ENCODE measurements at regions not wholly inside any gene's neighbourhood (a gene's known extent, or its start where the extent isn't known, plus 50 kb on each side); places are given as distances from the start of the nearest gene placed in this dataset.

- DNase-seq (ENCODE audit: low read depth), result no peak
- H3K4me3 ChIP-seq (ENCODE audit: low read length), result no peak overlapping the region
Observed at GRCh38 chr5:83001796-83002381, 75.3 kb downstream of the TMEM167A start.

GRCh38 chr5:83000922-83001321 is 76.3 kb downstream of the TMEM167A start:
- Histone ChIP-seq H3K27me3 (replicated peaks; ENCODE audit: control insufficient read depth, insufficient read depth, low read length) (no peaks in the 10 kb centered on the region), H3K9me3 (ENCODE audit: control insufficient read depth, low read length) (no peaks in the 10 kb centered on the region), H3K4me1 (ENCODE audit: control insufficient read depth, insufficient read depth, low read length) (no peaks in the 10 kb centered on the region), H3K36me3 (ENCODE audit: control insufficient read depth, insufficient read depth, low read length, severe bottlenecking) (no peaks in the 10 kb centered on the region), H3K4me3 (ENCODE audit: low read length) (no peak overlapping the region), H3K9ac (ENCODE audit: low read length) (no peak overlapping the region)
- DNase-seq (ENCODE audit: low read depth), result no peak

More at GRCh38 chr5:83001796-83002381, 75.3 kb downstream of the TMEM167A start:
- no peaks in the 10 kb centered on the region for H3K4me1 ChIP-seq (ENCODE audit: control insufficient read depth, insufficient read depth, low read length)
- no peaks in the 10 kb centered on the region for H3K36me3 ChIP-seq (ENCODE audit: control insufficient read depth, insufficient read depth, low read length, severe bottlenecking)
- H3K9me3 ChIP-seq (ENCODE audit: control insufficient read depth, low read length), result no peaks in the 10 kb centered on the region
- no peaks in the 10 kb centered on the region for H3K27me3 ChIP-seq (replicated peaks; ENCODE audit: control insufficient read depth, insufficient read depth, low read length)
- no peak overlapping the region for H3K9ac ChIP-seq (ENCODE audit: low read length)

- no peak overlapping the region for H3K9ac ChIP-seq (ENCODE audit: low read length)
- no peaks in the 10 kb centered on the region for H3K4me1 ChIP-seq (ENCODE audit: control insufficient read depth, insufficient read depth, low read length)
- H3K9me3 ChIP-seq (ENCODE audit: control insufficient read depth, low read length), result no peaks in the 10 kb centered on the region
- DNase-seq (ENCODE audit: low read depth), result no peak
- H3K4me3 ChIP-seq (ENCODE audit: low read length), result no peak overlapping the region
- H3K36me3 ChIP-seq (ENCODE audit: control insufficient read depth, insufficient read depth, low read length, severe bottlenecking), result no peaks in the 10 kb centered on the region
- H3K27me3 ChIP-seq (replicated peaks; ENCODE audit: control insufficient read depth, insufficient read depth, low read length), result no peaks in the 10 kb centered on the region
Observed at GRCh38 chr5:83000428-83000827, 76.8 kb downstream of the TMEM167A start.

GRCh38 chr5:82993416-82993815 is 83.8 kb downstream of the TMEM167A start:
- no peak overlapping the region for H3K4me3 ChIP-seq (ENCODE audit: low read length)
- H3K9ac ChIP-seq (ENCODE audit: low read length), result no peak overlapping the region
- H3K4me1 ChIP-seq (ENCODE audit: control insufficient read depth, insufficient read depth, low read length), result no peaks in the 10 kb centered on the region
- H3K27me3 ChIP-seq (replicated peaks; ENCODE audit: control insufficient read depth, insufficient read depth, low read length), result no peaks in the 10 kb centered on the region
- H3K36me3 ChIP-seq (ENCODE audit: control insufficient read depth, insufficient read depth, low read length, severe bottlenecking), result no peaks in the 10 kb centered on the region
- no peaks in the 10 kb centered on the region for H3K9me3 ChIP-seq (ENCODE audit: control insufficient read depth, low read length)
- no peak for DNase-seq (ENCODE audit: low read depth)

- H3K4me1 ChIP-seq (ENCODE audit: control insufficient read depth, insufficient read depth, low read length), result no peaks in the 10 kb centered on the region
- H3K9ac ChIP-seq (ENCODE audit: low read length), result no peak overlapping the region
- DNase-seq (ENCODE audit: low read depth), result no peak
- H3K27me3 ChIP-seq (replicated peaks; ENCODE audit: control insufficient read depth, insufficient read depth, low read length), result no peaks in the 10 kb centered on the region
- no peaks in the 10 kb centered on the region for H3K36me3 ChIP-seq (ENCODE audit: control insufficient read depth, insufficient read depth, low read length, severe bottlenecking)
- no peaks in the 10 kb centered on the region for H3K9me3 ChIP-seq (ENCODE audit: control insufficient read depth, low read length)
- no peak overlapping the region for H3K4me3 ChIP-seq (ENCODE audit: low read length)
Observed at GRCh38 chr5:82992646-82993045, 84.5 kb downstream of the TMEM167A start.

GRCh38 chr5:82991678-82992323 is 85.4 kb downstream of the TMEM167A start:
- Histone ChIP-seq H3K4me1 (ENCODE audit: control insufficient read depth, insufficient read depth, low read length) (no peaks in the 10 kb centered on the region), H3K9me3 (ENCODE audit: control insufficient read depth, low read length) (no peaks in the 10 kb centered on the region), H3K4me3 (ENCODE audit: low read length) (no peak overlapping the region), H3K9ac (ENCODE audit: low read length) (no peak overlapping the region), H3K27me3 (replicated peaks; ENCODE audit: control insufficient read depth, insufficient read depth, low read length) (no peaks in the 10 kb centered on the region), H3K36me3 (ENCODE audit: control insufficient read depth, insufficient read depth, low read length, severe bottlenecking) (no peaks in the 10 kb centered on the region)
- no peak for DNase-seq (ENCODE audit: low read depth)

- no peaks in the 10 kb centered on the region for H3K36me3 ChIP-seq (ENCODE audit: control insufficient read depth, insufficient read depth, low read length, severe bottlenecking)
- H3K4me3 ChIP-seq (ENCODE audit: low read length), result no peak overlapping the region
- no peak for DNase-seq (ENCODE audit: low read depth)
Observed at GRCh38 chr5:82991059-82991458, 86.1 kb downstream of the TMEM167A start.

GRCh38 chr5:82987188-82987587 is 90.0 kb downstream of the TMEM167A start:
- no peak for DNase-seq (ENCODE audit: low read depth)

More at GRCh38 chr5:82991059-82991458, 86.1 kb downstream of the TMEM167A start:
- H3K9ac ChIP-seq (ENCODE audit: low read length), result no peak overlapping the region
- no peaks in the 10 kb centered on the region for H3K27me3 ChIP-seq (replicated peaks; ENCODE audit: control insufficient read depth, insufficient read depth, low read length)
- no peaks in the 10 kb centered on the region for H3K9me3 ChIP-seq (ENCODE audit: control insufficient read depth, low read length)
- H3K4me1 ChIP-seq (ENCODE audit: control insufficient read depth, insufficient read depth, low read length), result no peaks in the 10 kb centered on the region

GRCh38 chr5:82986404-82986803 is 90.8 kb downstream of the TMEM167A start:
- Histone ChIP-seq H3K9ac (ENCODE audit: low read length) (no peak overlapping the region), H3K9me3 (ENCODE audit: control insufficient read depth, low read length) (no peaks in the 10 kb centered on the region), H3K4me1 (ENCODE audit: control insufficient read depth, insufficient read depth, low read length) (no peaks in the 10 kb centered on the region), H3K27me3 (replicated peaks; ENCODE audit: control insufficient read depth, insufficient read depth, low read length) (no peaks in the 10 kb centered on the region), H3K4me3 (ENCODE audit: low read length) (no peak overlapping the region), H3K36me3 (ENCODE audit: control insufficient read depth, insufficient read depth, low read length, severe bottlenecking) (no peaks in the 10 kb centered on the region)
- no peak for DNase-seq (ENCODE audit: low read depth)

More at GRCh38 chr5:82987188-82987587, 90.0 kb downstream of the TMEM167A start:
- H3K4me3 ChIP-seq (ENCODE audit: low read length), result no peak overlapping the region
- no peaks in the 10 kb centered on the region for H3K27me3 ChIP-seq (replicated peaks; ENCODE audit: control insufficient read depth, insufficient read depth, low read length)
- no peaks in the 10 kb centered on the region for H3K36me3 ChIP-seq (ENCODE audit: control insufficient read depth, insufficient read depth, low read length, severe bottlenecking)
- H3K9ac ChIP-seq (ENCODE audit: low read length), result no peak overlapping the region
- no peaks in the 10 kb centered on the region for H3K4me1 ChIP-seq (ENCODE audit: control insufficient read depth, insufficient read depth, low read length)
- no peaks in the 10 kb centered on the region for H3K9me3 ChIP-seq (ENCODE audit: control insufficient read depth, low read length)

GRCh38 chr5:82985763-82986162 is 91.4 kb downstream of the TMEM167A start:
- H3K4me3 ChIP-seq (ENCODE audit: low read length), result no peak overlapping the region
- no peaks in the 10 kb centered on the region for H3K36me3 ChIP-seq (ENCODE audit: control insufficient read depth, insufficient read depth, low read length, severe bottlenecking)

GRCh38 chr5:82984786-82985735 is 92.1 kb downstream of the TMEM167A start:
- H3K9me3 ChIP-seq (ENCODE audit: control insufficient read depth, low read length), result no peaks in the 10 kb centered on the region
- H3K27me3 ChIP-seq (replicated peaks; ENCODE audit: control insufficient read depth, insufficient read depth, low read length), result no peaks in the 10 kb centered on the region
- no peaks in the 10 kb centered on the region for H3K36me3 ChIP-seq (ENCODE audit: control insufficient read depth, insufficient read depth, low read length, severe bottlenecking)
- DNase-seq (ENCODE audit: low read depth), result no peak
- no peak overlapping the region for H3K9ac ChIP-seq (ENCODE audit: low read length)
- H3K4me3 ChIP-seq (ENCODE audit: low read length), result no peak overlapping the region
- no peaks in the 10 kb centered on the region for H3K4me1 ChIP-seq (ENCODE audit: control insufficient read depth, insufficient read depth, low read length)

More at GRCh38 chr5:82985763-82986162, 91.4 kb downstream of the TMEM167A start:
- H3K9me3 ChIP-seq (ENCODE audit: control insufficient read depth, low read length), result no peaks in the 10 kb centered on the region
- H3K9ac ChIP-seq (ENCODE audit: low read length), result no peak overlapping the region
- DNase-seq (ENCODE audit: low read depth), result no peak
- no peaks in the 10 kb centered on the region for H3K27me3 ChIP-seq (replicated peaks; ENCODE audit: control insufficient read depth, insufficient read depth, low read length)
- no peaks in the 10 kb centered on the region for H3K4me1 ChIP-seq (ENCODE audit: control insufficient read depth, insufficient read depth, low read length)
